IPS-20b (cell line): ENCODE measurements at regions not wholly inside any gene's neighbourhood (a gene's known extent, or its start where the extent isn't known, plus 50 kb on each side); places are given as distances from the start of the nearest gene placed in this dataset.

Experiments
- H3K27ac ChIP-seq: one replicate; pipeline ENCODE4 v1.5.1; 2013; ENCODE audit warnings: low read length
- H3K27me3 ChIP-seq: 2 replicates; pipeline ENCODE4 v1.6.1; 2013; ENCODE audit warnings: mild to moderate bottlenecking, low read length, inconsistent platforms; ENCODE audit not compliant: insufficient read depth
- H3K36me3 ChIP-seq: 2 replicates; pipeline ENCODE4 v1.6.1; 2013; ENCODE audit warnings: low read depth, mild to moderate bottlenecking, inconsistent platforms, low read length, moderate library complexity; ENCODE audit not compliant: insufficient read depth
- H3K4me1 ChIP-seq: 2 replicates; pipeline ENCODE4 v1.6.1; 2013; ENCODE audit warnings: mild to moderate bottlenecking, control low read depth, inconsistent platforms, low read length, moderate library complexity; ENCODE audit not compliant: insufficient read depth
- H3K4me3 ChIP-seq: 2 replicates; pipeline ENCODE4 v1.5.1; 2013; ENCODE audit warnings: mild to moderate bottlenecking, low read length, inconsistent platforms
- H3K9ac ChIP-seq: 2 replicates; pipeline ENCODE4 v1.6.1; 2013; ENCODE audit warnings: low read depth, mild to moderate bottlenecking, inconsistent platforms, low read length, moderate library complexity
- H3K9me3 ChIP-seq: 2 replicates; pipeline ENCODE4 v1.6.1; 2013; ENCODE audit warnings: mild to moderate bottlenecking, low read depth, low read length, inconsistent platforms; ENCODE audit not compliant: insufficient read depth

GRCh38 chr11:16572945-16573344 is 165.5 kb upstream of the C11orf58 start:
- peaks cover 5% of the 10 kb centered on the region; the same call in 1 of the 2 replicates for H3K9me3 ChIP-seq
- H3K4me3 ChIP-seq = no peak overlapping the region
- no peaks in the 10 kb centered on the region for H3K27me3 ChIP-seq
- no peaks in the 10 kb centered on the region for H3K36me3 ChIP-seq
- H3K27ac ChIP-seq = no peak overlapping the region
- no peak overlapping the region for H3K9ac ChIP-seq
- H3K4me1 ChIP-seq = no peaks in the 10 kb centered on the region

- Histone ChIP-seq H3K27ac (no peak overlapping the region), H3K4me1 (no peaks in the 10 kb centered on the region), H3K4me3 (no peak overlapping the region), H3K9ac (no peak overlapping the region), H3K36me3 (no peaks in the 10 kb centered on the region), H3K27me3 (no peaks in the 10 kb centered on the region), H3K9me3 (no peaks in the 10 kb centered on the region)
Measured at GRCh38 chr11:16561150-16561549, 177.3 kb upstream of the C11orf58 start.

GRCh38 chr11:16558494-16558893 is 180.0 kb upstream of the C11orf58 start:
- H3K27ac ChIP-seq = no peak overlapping the region
- H3K4me1 ChIP-seq = no peaks in the 10 kb centered on the region
- H3K36me3 ChIP-seq = no peaks in the 10 kb centered on the region
- no peaks in the 10 kb centered on the region for H3K27me3 ChIP-seq
- no peaks in the 10 kb centered on the region for H3K9me3 ChIP-seq
- H3K9ac ChIP-seq = no peak overlapping the region
- H3K4me3 ChIP-seq = no peak overlapping the region

- Histone ChIP-seq H3K4me1 (no peaks in the 10 kb centered on the region), H3K27ac (no peak overlapping the region), H3K9ac (no peak overlapping the region), H3K4me3 (no peak overlapping the region), H3K9me3 (no peaks in the 10 kb centered on the region), H3K27me3 (no peaks in the 10 kb centered on the region), H3K36me3 (no peaks in the 10 kb centered on the region)
Measured at GRCh38 chr11:16555956-16556355, 182.5 kb upstream of the C11orf58 start.

GRCh38 chr11:16554361-16554760 is 184.1 kb upstream of the C11orf58 start:
- Histone ChIP-seq H3K4me3 (no peak overlapping the region), H3K9ac (no peak overlapping the region), H3K36me3 (no peaks in the 10 kb centered on the region), H3K27me3 (no peaks in the 10 kb centered on the region), H3K27ac (no peak overlapping the region), H3K9me3 (no peaks in the 10 kb centered on the region), H3K4me1 (no peaks in the 10 kb centered on the region)

GRCh38 chr11:16547879-16548278 is 190.6 kb upstream of the C11orf58 start:
- Histone ChIP-seq H3K4me3 (no peak overlapping the region), H3K9ac (no peak overlapping the region), H3K36me3 (no peaks in the 10 kb centered on the region), H3K27ac (no peak overlapping the region), H3K4me1 (no peaks in the 10 kb centered on the region), H3K27me3 (no peaks in the 10 kb centered on the region), H3K9me3 (no peaks in the 10 kb centered on the region)

GRCh38 chr11:16543642-16544041 is 187.3 kb upstream of the SOX6 start:
- H3K4me1 ChIP-seq = no peaks in the 10 kb centered on the region
- no peaks in the 10 kb centered on the region for H3K9me3 ChIP-seq
- no peaks in the 10 kb centered on the region for H3K27me3 ChIP-seq
- no peak overlapping the region for H3K9ac ChIP-seq
- no peak overlapping the region for H3K27ac ChIP-seq
- no peaks in the 10 kb centered on the region for H3K36me3 ChIP-seq
- H3K4me3 ChIP-seq = no peak overlapping the region

GRCh38 chr11:16542353-16542752 is 186.0 kb upstream of the SOX6 start:
- no peak overlapping the region for H3K27ac ChIP-seq
- no peaks in the 10 kb centered on the region for H3K36me3 ChIP-seq
- H3K27me3 ChIP-seq = no peaks in the 10 kb centered on the region
- H3K9ac ChIP-seq = no peak overlapping the region
- no peak overlapping the region for H3K4me3 ChIP-seq
- no peaks in the 10 kb centered on the region for H3K4me1 ChIP-seq
- no peaks in the 10 kb centered on the region for H3K9me3 ChIP-seq

- Histone ChIP-seq H3K4me3 (no peak overlapping the region), H3K4me1 (no peaks in the 10 kb centered on the region), H3K36me3 (no peaks in the 10 kb centered on the region), H3K27ac (no peak overlapping the region), H3K9ac (no peak overlapping the region), H3K27me3 (no peaks in the 10 kb centered on the region), H3K9me3 (no peaks in the 10 kb centered on the region)
Measured at GRCh38 chr11:16536513-16536912, 180.2 kb upstream of the SOX6 start.

- Histone ChIP-seq H3K4me1 (no peaks in the 10 kb centered on the region), H3K4me3 (no peak overlapping the region), H3K36me3 (no peaks in the 10 kb centered on the region), H3K27me3 (no peaks in the 10 kb centered on the region), H3K9ac (no peak overlapping the region), H3K27ac (no peak overlapping the region), H3K9me3 (no peaks in the 10 kb centered on the region)
Measured at GRCh38 chr11:16528639-16529038, 172.3 kb upstream of the SOX6 start.

- Histone ChIP-seq H3K27ac (no peak overlapping the region), H3K4me1 (no peaks in the 10 kb centered on the region), H3K9ac (no peak overlapping the region), H3K27me3 (no peaks in the 10 kb centered on the region), H3K9me3 (no peaks in the 10 kb centered on the region), H3K4me3 (no peak overlapping the region), H3K36me3 (no peaks in the 10 kb centered on the region)
Measured at GRCh38 chr11:16527525-16528246, 171.3 kb upstream of the SOX6 start.

- H3K36me3 ChIP-seq = no peaks in the 10 kb centered on the region
- H3K4me3 ChIP-seq = no peak overlapping the region
- H3K9me3 ChIP-seq = no peaks in the 10 kb centered on the region
- H3K27ac ChIP-seq = no peak overlapping the region
- H3K27me3 ChIP-seq = no peaks in the 10 kb centered on the region
- H3K9ac ChIP-seq = no peak overlapping the region
- no peaks in the 10 kb centered on the region for H3K4me1 ChIP-seq
Measured at GRCh38 chr11:16526947-16527346, 170.6 kb upstream of the SOX6 start.
